Transverse colon (tissue), 4 donors: ENCODE measurements at regions not wholly inside any gene's neighbourhood (a gene's known extent, or its start where the extent isn't known, plus 50 kb on each side); places are given as distances from the start of the nearest gene placed in this dataset.
"Not testable (repeated sequence)": the region's sequence is repeated elsewhere in the genome, so short reads cannot be mapped to it uniquely, and the experiment has no call there.

Experiments
- DNase-seq: peaks from one replicate; pipeline ENCODE4 v3.0.0-alpha.2; 2019
- H3K27ac ChIP-seq, 4 donors: fragments of 200-600 bp; sonication (generic); 2 replicates each; pipeline ENCODE4 v1.5.1; 2016 to 2018; ENCODE audit warnings: inconsistent platforms in 4 of 4
- H3K27me3 ChIP-seq: fragments of 200-600 bp; sonication (generic); 2 replicates; pipeline ENCODE4 v1.5.1; 2017; ENCODE audit warnings: inconsistent platforms
- H3K36me3 ChIP-seq, 4 donors: fragments of 200-600 bp; sonication (generic); 2 replicates each; pipeline ENCODE4 v1.5.1; 2017 to 2019; ENCODE audit warnings: inconsistent platforms in 4 of 4
- H3K4me1 ChIP-seq, 4 donors: fragments of 200-600 bp; sonication (generic); 2 replicates each; pipeline ENCODE4 v1.5.1; 2017 to 2020; ENCODE audit warnings: inconsistent platforms in 4 of 4
- H3K4me3 ChIP-seq, 4 donors: fragments of 200-600 bp; sonication (generic); 1 replicate in 1 of 4; 2 replicates in 3 of 4; pipeline versions ENCODE4 v1.5.1 to v1.6.1; 2017 to 2019; ENCODE audit warnings: inconsistent platforms in 4 of 4
- H3K9me3 ChIP-seq, 2 donors: fragments of 200-600 bp; sonication (generic); 2 replicates each; pipeline ENCODE4 v1.5.1; 2017 to 2019; ENCODE audit warnings: inconsistent platforms in 2 of 2
- EP300 ChIP-seq: sonication (generic); formaldehyde crosslinking; IDR thresholded peaks from one replicate; pipeline ENCODE4 v1.6.1; 2017; ENCODE audit warnings: antibody characterized with exemption, low read depth
- POLR2A ChIP-seq: fragments of 450-650 bp; IDR thresholded peaks from one replicate; pipeline ENCODE4 v1.6.1; 2016; ENCODE audit warnings: antibody characterized with exemption, mild to moderate bottlenecking, moderate library complexity
- POLR2AphosphoS5 ChIP-seq, 3 donors: sonication (generic); formaldehyde crosslinking; IDR thresholded peaks; one replicate each; pipeline ENCODE4 v1.6.1; 2016; ENCODE audit warnings: antibody characterized with exemption in 3 of 3
- WGBS, 2 donors: methylation state at CpG; one replicate each; pipeline ENCODE4 v1.1.5; 2018; ENCODE audit warnings: low coverage in 1 of 2; 5-methylcytosine and 5-hydroxymethylcytosine counted together
- in situ Hi-C, 4 donors: fragments of 200-750 bp; cut with MboI; loops; one replicate each; pipeline versions ENCODE4 v1.15.0 to v1.15.1; 2017; ENCODE audit warnings: low sequenced_read_pairs in 3 of 4, low pct_ligation_motif_present in 1 of 4, low pct_unique_long_range_greater_than_20kb in 1 of 4
- intact Hi-C: fragments of 100-400 bp; cut with DNase I; formaldehyde crosslinking; loops from one replicate; pipeline ENCODE4 v1.15.1; 2023; ENCODE audit warnings: low total_unique reads
- TF ChIP-seq, protein P1 (sequence below), 5 experiments: fragments of 200-600 bp in 3 of 5; fragments of 450-650 bp in 2 of 5; sonication (generic) in 3 of 5; IDR thresholded peaks; 1 replicate in 2 of 5; 2 replicates in 3 of 5; pipeline ENCODE4 v1.5.1; 2016 to 2017; ENCODE audit warnings: antibody characterized with exemption in 5 of 5, inconsistent platforms in 3 of 5, mild to moderate bottlenecking in 2 of 5, moderate library complexity in 1 of 5

DNA sequence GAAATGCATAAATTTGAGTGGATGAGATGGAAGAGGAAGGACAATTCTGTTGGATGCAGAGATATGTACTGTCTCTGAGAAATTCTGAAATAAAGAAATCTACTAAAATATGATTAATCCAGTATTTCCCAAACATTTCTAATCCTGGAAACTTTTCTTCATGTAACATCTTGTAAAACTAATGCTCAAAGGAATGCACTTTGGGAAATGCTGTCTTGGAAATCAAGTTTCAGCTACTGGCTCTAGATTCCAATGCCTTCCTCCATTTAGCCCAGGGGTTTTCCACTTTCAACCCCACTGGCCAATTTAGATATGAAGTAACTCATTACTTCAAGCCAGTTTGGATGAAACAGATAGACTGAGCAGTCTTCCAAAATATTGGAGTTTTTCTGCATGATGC lies 355.1 kb downstream of the TXNL1 start:
- in situ Hi-C loops: no loop called here
- Histone ChIP-seq H3K4me3 (no peak overlapping the region), H3K27ac (no peak overlapping the region), H3K4me1 (no peaks in the 10 kb centered on the region), H3K36me3 (no peaks in the 10 kb centered on the region), H3K27me3 (no peaks in the 10 kb centered on the region), H3K9me3 (no peaks in the 10 kb centered on the region)
- TF ChIP-seq POLR2A: no peak
- TF ChIP-seq POLR2AphosphoS5 (IDR thresholded peaks at IDR 0.05): no peak
- TF ChIP-seq, protein P1, sequence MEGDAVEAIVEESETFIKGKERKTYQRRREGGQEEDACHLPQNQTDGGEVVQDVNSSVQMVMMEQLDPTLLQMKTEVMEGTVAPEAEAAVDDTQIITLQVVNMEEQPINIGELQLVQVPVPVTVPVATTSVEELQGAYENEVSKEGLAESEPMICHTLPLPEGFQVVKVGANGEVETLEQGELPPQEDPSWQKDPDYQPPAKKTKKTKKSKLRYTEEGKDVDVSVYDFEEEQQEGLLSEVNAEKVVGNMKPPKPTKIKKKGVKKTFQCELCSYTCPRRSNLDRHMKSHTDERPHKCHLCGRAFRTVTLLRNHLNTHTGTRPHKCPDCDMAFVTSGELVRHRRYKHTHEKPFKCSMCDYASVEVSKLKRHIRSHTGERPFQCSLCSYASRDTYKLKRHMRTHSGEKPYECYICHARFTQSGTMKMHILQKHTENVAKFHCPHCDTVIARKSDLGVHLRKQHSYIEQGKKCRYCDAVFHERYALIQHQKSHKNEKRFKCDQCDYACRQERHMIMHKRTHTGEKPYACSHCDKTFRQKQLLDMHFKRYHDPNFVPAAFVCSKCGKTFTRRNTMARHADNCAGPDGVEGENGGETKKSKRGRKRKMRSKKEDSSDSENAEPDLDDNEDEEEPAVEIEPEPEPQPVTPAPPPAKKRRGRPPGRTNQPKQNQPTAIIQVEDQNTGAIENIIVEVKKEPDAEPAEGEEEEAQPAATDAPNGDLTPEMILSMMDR (IDR thresholded peaks at IDR 0.05): no peak
- TF ChIP-seq EP300: no peak
- DNase-seq: no peak
- intact Hi-C loops: no loop called here

DNA sequence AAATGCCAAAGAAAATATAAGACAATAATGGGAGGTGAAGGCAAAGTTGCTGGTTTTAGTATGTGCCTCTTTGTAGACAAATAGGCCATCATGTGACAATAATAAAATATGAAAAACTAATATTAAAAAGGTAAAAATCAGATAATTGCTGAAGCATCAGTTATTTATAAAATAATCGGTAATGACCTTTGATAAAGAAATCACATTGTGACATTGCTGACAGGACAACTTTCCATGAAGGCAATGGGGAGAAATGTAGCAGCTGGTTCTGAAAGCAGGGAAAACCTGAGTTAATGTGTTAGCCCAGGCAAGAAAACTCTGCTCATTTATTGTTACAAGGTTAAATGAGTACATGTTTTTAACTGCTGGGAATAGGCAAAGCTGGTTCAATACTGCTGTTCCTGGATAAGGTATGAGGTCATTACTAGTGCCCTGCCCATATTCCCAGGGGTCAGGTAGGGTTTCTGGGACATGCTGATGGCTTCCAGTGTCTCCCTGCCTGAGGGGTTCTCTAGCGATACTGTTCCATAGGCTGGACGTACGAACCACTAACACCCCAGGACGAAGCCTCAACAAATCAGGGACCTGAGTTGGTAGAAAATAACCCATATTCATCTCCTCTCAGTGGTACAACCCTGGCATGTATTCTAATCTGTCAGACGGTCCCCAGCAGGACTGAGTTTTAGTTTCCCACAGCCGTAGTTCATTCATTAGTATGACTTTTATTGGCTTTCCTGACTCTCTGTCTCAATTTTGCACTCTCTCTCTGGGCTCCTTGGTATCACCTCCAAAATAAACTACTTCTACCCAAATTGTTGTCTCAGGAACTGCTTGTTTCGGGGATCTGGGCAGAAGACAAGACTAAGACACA lies 355.9 kb downstream of the TXNL1 start:
- DNase-seq: no peak
- in situ Hi-C loops (no loop called here), intact Hi-C loops (no loop called here)
- 73 to 82% methylated on average over 4 to 8 of the region's 8 CpGs for WGBS, 2 donors
- H3K4me3 ChIP-seq: no peak overlapping the region
- TF ChIP-seq POLR2AphosphoS5 (IDR thresholded peaks at IDR 0.05) (no peak), EP300 (no peak), POLR2A (no peak)
- TF ChIP-seq, protein P1 (IDR thresholded peaks at IDR 0.05): no peak
- H3K9me3 ChIP-seq: no peaks in the 10 kb centered on the region
- no peaks in the 10 kb centered on the region for H3K27me3 ChIP-seq
- H3K4me1 ChIP-seq: no peaks in the 10 kb centered on the region
- no peaks in the 10 kb centered on the region for H3K36me3 ChIP-seq
- H3K27ac ChIP-seq: no peak overlapping the region

DNA sequence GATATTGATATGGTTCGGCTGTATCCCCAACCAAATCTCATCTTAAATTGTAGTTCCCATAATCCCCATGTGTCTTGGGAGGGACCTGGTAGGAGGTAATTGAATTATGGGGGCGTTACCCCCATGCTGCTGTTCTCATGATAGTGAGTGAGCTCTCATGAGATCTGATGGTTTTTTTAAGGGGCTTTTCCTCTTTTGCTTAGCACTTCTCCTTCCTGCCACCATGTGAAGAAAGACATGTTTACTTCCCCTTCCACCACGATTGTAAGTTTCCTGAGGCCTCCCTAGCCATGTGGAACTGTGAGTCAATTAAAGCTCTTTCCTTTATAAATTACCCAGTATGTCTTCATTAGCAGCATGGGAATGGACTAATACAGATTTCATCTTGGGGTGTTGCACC lies 358.6 kb downstream of the TXNL1 start:
- H3K27ac ChIP-seq, intact Hi-C loops, H3K27me3 ChIP-seq, H3K4me3 ChIP-seq, H3K4me1 ChIP-seq, H3K9me3 ChIP-seq, DNase-seq, in situ Hi-C loops, H3K36me3 ChIP-seq: not testable (repeated sequence)
- 38 to 62% methylated on average over 1 to 3 of the region's 3 CpGs for WGBS, 2 donors

DNA sequence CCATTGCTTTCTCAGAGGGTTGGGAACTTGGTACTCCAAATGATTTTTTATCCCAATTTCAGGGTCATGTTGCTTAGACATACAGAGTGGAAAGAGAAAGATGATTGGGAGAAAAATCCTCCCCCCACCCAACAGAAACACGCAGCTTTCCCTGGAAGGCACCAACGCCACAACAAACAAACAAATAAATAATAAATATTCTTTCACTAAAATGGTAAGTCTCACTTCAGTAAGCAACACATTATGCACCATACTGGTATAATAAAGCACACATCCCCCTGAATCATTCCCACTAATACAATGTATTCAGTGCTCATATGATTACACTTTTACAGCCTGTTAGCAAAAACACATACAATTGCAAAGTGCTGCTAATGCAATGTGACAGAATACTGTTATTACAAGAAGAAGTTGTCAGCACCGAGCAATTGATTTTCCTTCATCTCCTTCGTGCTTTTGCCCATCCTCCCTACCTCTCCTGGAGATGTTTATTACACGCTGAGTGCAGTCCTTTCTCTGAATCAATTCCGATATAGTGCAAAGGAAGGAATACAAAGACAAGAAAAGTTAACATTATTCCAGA lies 359.9 kb downstream of the TXNL1 start:
- TF ChIP-seq, protein P1 (IDR thresholded peaks at IDR 0.05): no peak
- no peak for TF ChIP-seq EP300
- TF ChIP-seq POLR2AphosphoS5 (IDR thresholded peaks at IDR 0.05): no peak
- TF ChIP-seq POLR2A: no peak
- in situ Hi-C loops: no loop called here

More for the DNA sequence above, 359.9 kb downstream of the TXNL1 start:
- intact Hi-C loops: no loop called here
- Histone ChIP-seq H3K9me3 (no peaks in the 10 kb centered on the region), H3K4me3 (no peak overlapping the region), H3K4me1 (no peaks in the 10 kb centered on the region), H3K27ac (no peak overlapping the region), H3K36me3 (no peaks in the 10 kb centered on the region), H3K27me3 (no peaks in the 10 kb centered on the region)
- WGBS, 2 donors: 66 to 78% methylated on average over 6 of the region's 6 CpGs
- DNase-seq: no peak
